ENCODE measurements at regions not wholly inside any gene's neighbourhood (a gene's known extent, or its start where the extent isn't known, plus 50 kb on each side); places are given as distances from the start of the nearest gene placed in this dataset.

GRCh38 chr5:24272741-24273140 is 372.0 kb downstream of the CDH10 start:
- DNase-seq (ENCODE audit: low read depth): no peak
- no peak overlapping the region for H3K4me3 ChIP-seq (ENCODE audit: low read depth, low read length)
- TF ChIP-seq, protein P1, sequence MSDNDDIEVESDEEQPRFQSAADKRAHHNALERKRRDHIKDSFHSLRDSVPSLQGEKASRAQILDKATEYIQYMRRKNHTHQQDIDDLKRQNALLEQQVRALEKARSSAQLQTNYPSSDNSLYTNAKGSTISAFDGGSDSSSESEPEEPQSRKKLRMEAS (IDR thresholded peaks at IDR 0.05; ENCODE audit: low read depth, low read length): no peak
- TF ChIP-seq MYC (IDR thresholded peaks at IDR 0.05; ENCODE audit: low read depth, low read length): no peak
- no peak for TF ChIP-seq CTCF (IDR thresholded peaks at IDR 0.05; ENCODE audit: low read depth, low read length)
- TF ChIP-seq POLR2A (IDR thresholded peaks at IDR 0.05; ENCODE audit: extremely low read depth, insufficient read length): no peak

DNA sequence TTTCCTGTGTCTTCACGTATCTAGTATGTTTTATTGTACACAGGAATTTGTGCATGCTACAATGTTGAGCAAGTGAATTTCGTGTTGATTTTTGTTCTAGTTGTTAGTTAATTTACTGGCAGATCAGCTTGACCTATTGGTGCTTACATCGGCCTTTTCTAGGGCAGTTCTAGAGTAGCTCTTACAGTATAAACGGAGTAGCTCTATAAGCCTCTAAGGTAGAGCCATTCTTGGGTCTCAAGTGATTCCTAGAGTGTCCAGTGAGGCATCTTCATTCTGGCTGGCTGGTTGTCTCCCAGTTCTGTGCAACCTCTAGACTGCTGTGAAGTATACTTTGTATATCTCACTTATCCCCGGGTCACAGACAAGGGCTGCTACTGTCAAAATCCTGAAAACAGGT is 364.6 kb downstream of the CDH10 start:
- no peak for DNase-seq (ENCODE audit: low read depth)
- H3K4me3 ChIP-seq (ENCODE audit: low read depth, low read length): no peak overlapping the region
- no peak for TF ChIP-seq MYC (IDR thresholded peaks at IDR 0.05; ENCODE audit: low read depth, low read length)

- no peak for DNase-seq (ENCODE audit: low read depth)
- TF ChIP-seq, protein P1 (IDR thresholded peaks at IDR 0.05; ENCODE audit: low read depth, low read length): no peak
- TF ChIP-seq POLR2A (IDR thresholded peaks at IDR 0.05; ENCODE audit: extremely low read depth, insufficient read length) (no peak), CTCF (IDR thresholded peaks at IDR 0.05; ENCODE audit: low read depth, low read length) (no peak), MYC (IDR thresholded peaks at IDR 0.05; ENCODE audit: low read depth, low read length) (no peak)
Observed at GRCh38 chr5:24281818-24282217, 363.0 kb downstream of the CDH10 start.

GRCh38 chr5:24289582-24290335 is 355.0 kb downstream of the CDH10 start:
- DNase-seq (ENCODE audit: low read depth): no peak
- no peak for TF ChIP-seq CTCF (IDR thresholded peaks at IDR 0.05; ENCODE audit: low read depth, low read length)
- no peak for TF ChIP-seq POLR2A (IDR thresholded peaks at IDR 0.05; ENCODE audit: extremely low read depth, insufficient read length)
- TF ChIP-seq, protein P1 (IDR thresholded peaks at IDR 0.05; ENCODE audit: low read depth, low read length): no peak
- no peak for TF ChIP-seq MYC (IDR thresholded peaks at IDR 0.05; ENCODE audit: low read depth, low read length)

More at GRCh38 chr5:24281818-24282217, 363.0 kb downstream of the CDH10 start:
- H3K4me3 ChIP-seq (ENCODE audit: low read depth, low read length): no peak overlapping the region

DNA sequence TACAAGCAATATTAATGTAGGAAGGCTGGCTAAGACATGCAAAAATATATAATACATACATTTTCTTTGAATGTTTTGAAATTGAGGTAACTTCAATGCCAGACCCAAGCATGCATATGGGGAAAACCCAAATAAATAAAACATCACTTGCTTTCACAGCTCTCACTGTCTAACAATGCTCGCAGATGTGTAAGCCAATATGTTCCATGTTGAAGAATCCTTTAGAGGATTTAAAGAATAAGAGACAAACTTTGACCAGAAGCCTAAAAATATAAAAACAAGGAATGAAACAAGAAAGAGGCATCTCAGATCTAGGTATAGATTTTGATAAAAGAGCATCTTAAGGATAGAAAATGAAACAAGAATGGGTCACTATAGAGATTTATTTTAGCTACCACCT is 354.2 kb downstream of the CDH10 start:
- DNase-seq (ENCODE audit: low read depth): no peak
- TF ChIP-seq POLR2A (IDR thresholded peaks at IDR 0.05; ENCODE audit: extremely low read depth, insufficient read length) (no peak), CTCF (IDR thresholded peaks at IDR 0.05; ENCODE audit: low read depth, low read length) (no peak), MYC (IDR thresholded peaks at IDR 0.05; ENCODE audit: low read depth, low read length) (no peak)
- TF ChIP-seq, protein P1 (IDR thresholded peaks at IDR 0.05; ENCODE audit: low read depth, low read length): no peak
- no peak overlapping the region for H3K4me3 ChIP-seq (ENCODE audit: low read depth, low read length)

More at GRCh38 chr5:24289582-24290335, 355.0 kb downstream of the CDH10 start:
- no peak overlapping the region for H3K4me3 ChIP-seq (ENCODE audit: low read depth, low read length)

DNA sequence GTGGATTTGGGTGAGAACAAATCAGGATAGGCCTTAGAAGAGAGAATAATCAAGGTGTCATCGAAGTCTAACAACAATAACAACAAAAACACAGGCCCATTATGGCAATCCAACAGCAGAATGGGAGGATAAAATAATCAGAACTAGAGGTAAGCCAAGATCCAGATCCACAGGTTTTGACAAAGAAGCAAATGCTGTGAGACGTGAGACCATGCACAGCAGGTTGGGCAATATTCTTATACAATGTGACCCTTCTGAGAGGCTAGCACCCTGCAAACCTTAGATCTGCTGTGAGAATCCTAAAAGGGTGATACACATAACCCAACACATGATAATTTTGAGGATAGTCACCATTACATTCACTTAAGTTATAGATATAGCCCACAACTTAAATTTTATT is 352.9 kb downstream of the CDH10 start:
- DNase-seq (ENCODE audit: low read depth): no peak
- H3K4me3 ChIP-seq (ENCODE audit: low read depth, low read length): no peak overlapping the region
- TF ChIP-seq MYC (IDR thresholded peaks at IDR 0.05; ENCODE audit: low read depth, low read length) (no peak), CTCF (IDR thresholded peaks at IDR 0.05; ENCODE audit: low read depth, low read length) (no peak), POLR2A (IDR thresholded peaks at IDR 0.05; ENCODE audit: extremely low read depth, insufficient read length) (no peak)
- TF ChIP-seq, protein P1 (IDR thresholded peaks at IDR 0.05; ENCODE audit: low read depth, low read length): no peak
